ENCODE measurements at regions not wholly inside any gene's neighbourhood (a gene's known extent, or its start where the extent isn't known, plus 50 kb on each side); places are given as distances from the start of the nearest gene placed in this dataset.

DNA sequence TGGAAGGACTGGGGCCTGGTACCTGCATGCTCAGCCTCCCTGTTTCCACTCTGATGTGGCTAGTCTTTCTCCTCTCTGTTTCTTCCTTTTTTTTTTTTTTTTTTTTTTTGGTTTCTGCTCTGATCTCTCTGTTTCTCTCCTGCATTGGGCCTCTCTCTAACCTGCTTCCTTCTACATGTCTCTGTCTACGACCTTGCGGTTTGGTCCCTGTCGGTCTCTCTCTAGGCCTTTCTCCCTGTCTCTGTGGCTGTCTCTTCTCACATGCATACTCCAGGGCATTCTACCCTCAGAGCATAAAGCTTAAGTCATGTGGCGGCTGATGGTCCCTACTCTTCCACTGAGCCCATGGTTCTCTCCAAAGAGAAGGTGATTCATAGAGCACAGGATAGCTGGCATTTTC is 1096.6 kb downstream of the BCL11B start:
- H3K36me3 Mint-ChIP-seq, result no peaks in the 10 kb centered on the region
- CTCF ChIA-PET, result no interaction called here

More for the DNA sequence above, 1096.6 kb downstream of the BCL11B start:
- Mint-ChIP-seq H3K27me3 (ENCODE audit: low read depth) (no peaks in the 10 kb centered on the region), H3K27ac (no peak overlapping the region), H3K9me3 (no peaks in the 10 kb centered on the region), H3K4me3 (no peak overlapping the region), H3K4me1 (peaks cover 19% of the 10 kb centered on the region)
- ATAC-seq (no peak), DNase-seq (ENCODE audit: low spot score) (no peak)
- POLR2A ChIA-PET, result interaction anchor here (0.7 kb wide), 1 partner anchor 7 kb away, joined by 3 read pairs; no protein-coding TSS in a partner anchor
- TF ChIP-seq ZNF232 (CRISPR knock-in tag; IDR thresholded peaks at IDR 0.05), result no peak
- no peak for TF ChIP-seq MYBL2 (CRISPR knock-in tag; IDR thresholded peaks at IDR 0.05)
- TF ChIP-seq PRRX2 (CRISPR knock-in tag; IDR thresholded peaks at IDR 0.05), result no peak
- TF ChIP-seq GTF2I (CRISPR knock-in tag; conservative IDR thresholded peaks at IDR 0.05), result no peak
- TF ChIP-seq, protein P1, sequence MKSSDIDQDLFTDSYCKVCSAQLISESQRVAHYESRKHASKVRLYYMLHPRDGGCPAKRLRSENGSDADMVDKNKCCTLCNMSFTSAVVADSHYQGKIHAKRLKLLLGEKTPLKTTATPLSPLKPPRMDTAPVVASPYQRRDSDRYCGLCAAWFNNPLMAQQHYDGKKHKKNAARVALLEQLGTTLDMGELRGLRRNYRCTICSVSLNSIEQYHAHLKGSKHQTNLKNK (CRISPR knock-in tag; IDR thresholded peaks at IDR 0.05), result no peak
- TF ChIP-seq MXD4 (CRISPR knock-in tag; IDR thresholded peaks at IDR 0.05; ENCODE audit: borderline replicate concordance), result no peak
- no peak for TF ChIP-seq EMX1 (CRISPR knock-in tag; IDR thresholded peaks at IDR 0.05)
- TF ChIP-seq NFATC4 (CRISPR knock-in tag; IDR thresholded peaks at IDR 0.05), result no peak
- TF ChIP-seq RORB (CRISPR knock-in tag; IDR thresholded peaks at IDR 0.05), result no peak
- TF ChIP-seq, protein P2, sequence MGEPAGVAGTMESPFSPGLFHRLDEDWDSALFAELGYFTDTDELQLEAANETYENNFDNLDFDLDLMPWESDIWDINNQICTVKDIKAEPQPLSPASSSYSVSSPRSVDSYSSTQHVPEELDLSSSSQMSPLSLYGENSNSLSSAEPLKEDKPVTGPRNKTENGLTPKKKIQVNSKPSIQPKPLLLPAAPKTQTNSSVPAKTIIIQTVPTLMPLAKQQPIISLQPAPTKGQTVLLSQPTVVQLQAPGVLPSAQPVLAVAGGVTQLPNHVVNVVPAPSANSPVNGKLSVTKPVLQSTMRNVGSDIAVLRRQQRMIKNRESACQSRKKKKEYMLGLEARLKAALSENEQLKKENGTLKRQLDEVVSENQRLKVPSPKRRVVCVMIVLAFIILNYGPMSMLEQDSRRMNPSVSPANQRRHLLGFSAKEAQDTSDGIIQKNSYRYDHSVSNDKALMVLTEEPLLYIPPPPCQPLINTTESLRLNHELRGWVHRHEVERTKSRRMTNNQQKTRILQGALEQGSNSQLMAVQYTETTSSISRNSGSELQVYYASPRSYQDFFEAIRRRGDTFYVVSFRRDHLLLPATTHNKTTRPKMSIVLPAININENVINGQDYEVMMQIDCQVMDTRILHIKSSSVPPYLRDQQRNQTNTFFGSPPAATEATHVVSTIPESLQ (CRISPR knock-in tag; IDR thresholded peaks at IDR 0.05), result no peak
- TF ChIP-seq FOXJ3 (CRISPR knock-in tag; IDR thresholded peaks at IDR 0.05; ENCODE audit: borderline replicate concordance), result no peak
- TF ChIP-seq, protein P3, sequence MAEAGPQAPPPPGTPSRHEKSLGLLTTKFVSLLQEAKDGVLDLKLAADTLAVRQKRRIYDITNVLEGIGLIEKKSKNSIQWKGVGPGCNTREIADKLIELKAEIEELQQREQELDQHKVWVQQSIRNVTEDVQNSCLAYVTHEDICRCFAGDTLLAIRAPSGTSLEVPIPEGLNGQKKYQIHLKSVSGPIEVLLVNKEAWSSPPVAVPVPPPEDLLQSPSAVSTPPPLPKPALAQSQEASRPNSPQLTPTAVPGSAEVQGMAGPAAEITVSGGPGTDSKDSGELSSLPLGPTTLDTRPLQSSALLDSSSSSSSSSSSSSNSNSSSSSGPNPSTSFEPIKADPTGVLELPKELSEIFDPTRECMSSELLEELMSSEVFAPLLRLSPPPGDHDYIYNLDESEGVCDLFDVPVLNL (CRISPR knock-in tag; IDR thresholded peaks at IDR 0.05; ENCODE audit: borderline replicate concordance, low read depth), result no peak
- TF ChIP-seq, protein P4, sequence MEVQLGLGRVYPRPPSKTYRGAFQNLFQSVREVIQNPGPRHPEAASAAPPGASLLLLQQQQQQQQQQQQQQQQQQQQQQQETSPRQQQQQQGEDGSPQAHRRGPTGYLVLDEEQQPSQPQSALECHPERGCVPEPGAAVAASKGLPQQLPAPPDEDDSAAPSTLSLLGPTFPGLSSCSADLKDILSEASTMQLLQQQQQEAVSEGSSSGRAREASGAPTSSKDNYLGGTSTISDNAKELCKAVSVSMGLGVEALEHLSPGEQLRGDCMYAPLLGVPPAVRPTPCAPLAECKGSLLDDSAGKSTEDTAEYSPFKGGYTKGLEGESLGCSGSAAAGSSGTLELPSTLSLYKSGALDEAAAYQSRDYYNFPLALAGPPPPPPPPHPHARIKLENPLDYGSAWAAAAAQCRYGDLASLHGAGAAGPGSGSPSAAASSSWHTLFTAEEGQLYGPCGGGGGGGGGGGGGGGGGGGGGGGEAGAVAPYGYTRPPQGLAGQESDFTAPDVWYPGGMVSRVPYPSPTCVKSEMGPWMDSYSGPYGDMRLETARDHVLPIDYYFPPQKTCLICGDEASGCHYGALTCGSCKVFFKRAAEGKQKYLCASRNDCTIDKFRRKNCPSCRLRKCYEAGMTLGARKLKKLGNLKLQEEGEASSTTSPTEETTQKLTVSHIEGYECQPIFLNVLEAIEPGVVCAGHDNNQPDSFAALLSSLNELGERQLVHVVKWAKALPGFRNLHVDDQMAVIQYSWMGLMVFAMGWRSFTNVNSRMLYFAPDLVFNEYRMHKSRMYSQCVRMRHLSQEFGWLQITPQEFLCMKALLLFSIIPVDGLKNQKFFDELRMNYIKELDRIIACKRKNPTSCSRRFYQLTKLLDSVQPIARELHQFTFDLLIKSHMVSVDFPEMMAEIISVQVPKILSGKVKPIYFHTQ (CRISPR knock-in tag; IDR thresholded peaks at IDR 0.05), result no peak
- no peak for TF ChIP-seq SP1 (CRISPR knock-in tag; conservative IDR thresholded peaks at IDR 0.05)
- no peak for TF ChIP-seq STAT6 (CRISPR knock-in tag; conservative IDR thresholded peaks at IDR 0.05; ENCODE audit: low read depth)
- TF ChIP-seq, protein P5, sequence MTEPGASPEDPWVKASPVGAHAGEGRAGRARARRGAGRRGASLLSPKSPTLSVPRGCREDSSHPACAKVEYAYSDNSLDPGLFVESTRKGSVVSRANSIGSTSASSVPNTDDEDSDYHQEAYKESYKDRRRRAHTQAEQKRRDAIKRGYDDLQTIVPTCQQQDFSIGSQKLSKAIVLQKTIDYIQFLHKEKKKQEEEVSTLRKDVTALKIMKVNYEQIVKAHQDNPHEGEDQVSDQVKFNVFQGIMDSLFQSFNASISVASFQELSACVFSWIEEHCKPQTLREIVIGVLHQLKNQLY (CRISPR knock-in tag; IDR thresholded peaks at IDR 0.05), result no peak
- TF ChIP-seq SOX15 (CRISPR knock-in tag; IDR thresholded peaks at IDR 0.05), result no peak
- TF ChIP-seq NR3C1 (CRISPR knock-in tag; conservative IDR thresholded peaks at IDR 0.05; ENCODE audit: low read depth), result no peak
- no peak for TF ChIP-seq NR1H2 (CRISPR knock-in tag; IDR thresholded peaks at IDR 0.05)
- TF ChIP-seq E2F1 (CRISPR knock-in tag; IDR thresholded peaks at IDR 0.05), result no peak

Measured in WTC11 (cell line).